Hematopoietic multipotent progenitor cell treated with erythropoietin and hydrocortisone succinate and interleukin-3 and kit ligand, for 15 days (in vitro differentiated cells): ENCODE measurements at regions not wholly inside any gene's neighbourhood (a gene's known extent, or its start where the extent isn't known, plus 50 kb on each side); places are given as distances from the start of the nearest gene placed in this dataset.
A peak's percentile ranks its signal among the peaks of the same experiment; 100 is the strongest.
"Not testable (repeated sequence)": the region's sequence is repeated elsewhere in the genome, so short reads cannot be mapped to it uniquely, and the experiment has no call there.

ENCODE experiments used
- DNase-seq: peaks from one replicate; pipeline ENCODE4 v3.0.0-alpha.2; 2015; ENCODE audit warnings: low spot score

DNA sequence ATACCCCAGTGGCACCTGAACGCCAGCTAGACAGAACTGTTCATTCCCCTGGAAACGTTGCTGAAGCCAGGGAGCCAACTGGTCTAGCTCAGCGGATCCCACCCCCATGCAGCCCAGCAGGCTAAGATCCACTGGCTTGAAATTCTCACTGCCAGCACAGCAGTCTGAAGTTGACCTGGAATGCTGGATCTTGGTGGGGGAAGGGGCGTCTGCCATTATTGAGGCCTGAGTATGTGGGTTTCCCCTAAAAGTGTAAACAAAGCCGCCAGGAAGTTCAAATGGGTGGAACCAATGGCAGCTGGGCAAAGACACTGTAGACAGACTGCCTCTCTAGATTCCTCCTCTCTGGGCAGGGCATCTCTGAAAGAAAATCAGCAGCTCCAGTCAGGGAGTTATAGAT, 213.0 kb downstream of the NKX6-1 start:
- DNase-seq: no peak

GRCh38 chr4:84279678-84280077, 219.4 kb downstream of the NKX6-1 start:
- no peak for DNase-seq

DNA sequence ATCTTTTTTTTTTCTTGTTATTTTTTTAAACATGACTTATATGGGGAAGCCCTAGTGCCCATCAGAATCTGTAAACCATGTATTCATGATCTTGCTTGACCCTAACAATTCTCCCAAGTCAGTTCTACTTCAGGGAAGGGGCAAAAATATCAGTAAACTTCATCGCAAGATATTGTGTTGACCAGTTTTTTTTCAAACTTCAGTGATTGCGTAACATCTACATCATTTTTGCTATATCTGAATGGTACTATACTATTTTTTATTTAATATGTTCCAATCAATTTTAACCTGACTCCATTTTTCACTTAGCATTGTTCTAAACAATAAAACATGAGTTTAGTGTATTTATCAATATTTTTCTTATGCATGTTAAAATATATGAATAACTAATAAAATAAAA, 221.2 kb downstream of the NKX6-1 start:
- DNase-seq: no peak

DNA sequence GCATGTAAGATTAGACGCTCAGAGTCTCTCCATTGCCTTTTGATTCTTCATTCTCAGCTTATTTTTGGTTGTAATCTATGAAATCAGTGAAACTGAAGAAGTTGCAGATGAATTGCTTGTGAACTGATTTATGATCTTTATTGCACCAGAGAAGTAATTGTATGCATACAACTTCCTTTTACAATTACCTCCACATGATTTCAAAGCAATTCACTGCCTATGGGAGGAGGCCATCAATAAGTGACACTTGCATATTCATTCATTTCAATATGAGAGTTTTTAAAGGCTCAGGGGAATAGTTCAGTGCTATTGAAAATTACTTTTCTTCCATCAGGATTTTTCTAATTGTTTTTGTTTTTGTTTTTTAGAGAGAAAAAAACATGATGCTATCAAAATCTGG, 222.3 kb downstream of the NKX6-1 start:
- DNase-seq: no peak

GRCh38 chr4:84269536-84270044, 229.5 kb downstream of the NKX6-1 start:
- no peak for DNase-seq

GRCh38 chr4:84264652-84265051, 234.4 kb downstream of the NKX6-1 start:
- DNase-seq: no peak

- no peak for DNase-seq
These were observed 235.7 kb downstream of the NKX6-1 start for GRCh38 chr4:84263415-84263814.

- no peak for DNase-seq
These were observed 238.6 kb downstream of the NKX6-1 start for GRCh38 chr4:84260495-84260894.

DNA sequence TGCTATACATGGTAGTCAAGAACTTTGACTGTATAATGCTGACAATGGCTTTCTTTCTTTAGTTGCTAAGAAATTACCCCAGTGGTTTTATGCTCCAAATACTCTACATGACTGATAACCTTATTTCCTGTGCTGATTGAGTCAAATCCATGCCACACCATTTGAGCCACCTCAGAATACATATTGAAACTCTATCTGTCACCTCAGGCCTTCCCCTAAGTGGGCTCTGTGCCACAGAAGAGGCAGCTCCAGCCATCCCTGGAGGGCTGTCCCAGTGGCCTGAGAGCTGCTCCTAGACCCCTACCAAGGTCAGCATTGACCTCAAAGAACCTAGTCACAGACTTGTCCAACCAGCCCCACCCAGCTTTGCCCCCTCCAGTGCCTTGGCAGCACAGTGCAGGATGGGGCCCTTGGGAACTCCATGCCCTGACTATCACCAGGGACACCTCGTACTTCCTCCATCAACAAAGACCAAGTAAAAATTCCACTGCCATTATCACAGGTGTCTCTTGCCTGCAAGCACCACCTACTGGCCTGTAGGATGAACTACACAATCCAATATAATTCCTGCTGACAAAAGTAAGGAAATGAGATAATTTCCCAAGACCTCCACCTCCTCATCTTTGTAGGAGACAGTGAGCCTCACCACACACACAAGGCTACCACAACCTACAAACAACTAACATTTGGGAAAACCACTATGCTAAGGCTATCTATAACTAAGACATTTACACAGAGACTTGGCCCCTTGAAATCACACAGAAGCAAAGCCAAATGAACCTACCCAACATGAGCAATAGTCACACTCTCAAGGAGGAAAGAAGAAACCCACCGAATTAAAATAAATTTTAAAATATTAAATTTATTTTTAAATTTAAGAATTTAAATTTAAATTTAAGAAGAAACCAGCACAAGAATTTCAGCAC, 239.9 kb downstream of the NKX6-1 start:
- DNase-seq: peak; percentile 19

- DNase-seq: no peak
These were observed 244.6 kb downstream of the NKX6-1 start for GRCh38 chr4:84254537-84254936.

DNA sequence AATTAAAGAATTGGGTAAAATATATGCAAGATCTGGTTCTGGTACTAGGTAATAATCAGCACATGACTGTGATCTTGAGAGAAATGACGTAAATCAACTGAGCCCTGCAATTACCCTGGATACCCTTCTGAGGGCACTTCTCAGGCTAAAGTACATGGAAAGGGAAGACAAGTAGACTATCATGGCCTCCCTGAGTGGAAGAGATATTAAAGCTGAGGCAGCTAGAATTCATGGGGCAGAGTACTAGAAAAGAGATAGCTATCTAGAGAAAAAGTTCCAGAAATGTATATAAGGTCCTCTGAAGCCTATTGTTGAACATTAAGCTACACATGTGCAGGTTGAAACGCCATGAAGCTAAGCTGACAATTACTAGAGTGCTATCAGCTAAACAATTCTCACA, 249.6 kb downstream of the NKX6-1 start:
- no peak for DNase-seq

GRCh38 chr4:84245042-84245441, 254.1 kb downstream of the NKX6-1 start:
- not testable (repeated sequence) for DNase-seq

DNA sequence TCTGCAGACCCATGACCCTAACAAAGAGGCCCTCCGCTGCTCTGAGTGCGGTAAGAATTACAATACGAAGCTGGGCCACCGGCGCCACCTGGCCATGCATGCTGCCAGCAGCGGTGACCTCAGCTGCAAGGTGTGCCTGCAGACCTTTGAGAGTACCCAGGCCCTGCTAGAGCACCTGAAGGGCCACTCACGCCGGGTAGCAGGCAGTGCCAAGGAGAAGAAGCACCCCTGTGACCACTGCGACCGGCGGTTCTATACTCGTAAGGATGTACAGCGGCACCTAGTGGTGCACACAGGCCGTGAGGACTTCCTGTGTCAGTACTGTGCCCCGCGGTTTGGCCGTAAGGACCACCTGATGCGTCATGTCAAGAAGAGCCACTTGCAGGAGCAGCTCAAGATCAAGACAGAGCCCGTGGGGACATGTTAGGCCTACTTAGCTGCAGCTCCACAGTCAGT, 254.7 kb downstream of the NKX6-1 start:
- not testable (repeated sequence) for DNase-seq

DNA sequence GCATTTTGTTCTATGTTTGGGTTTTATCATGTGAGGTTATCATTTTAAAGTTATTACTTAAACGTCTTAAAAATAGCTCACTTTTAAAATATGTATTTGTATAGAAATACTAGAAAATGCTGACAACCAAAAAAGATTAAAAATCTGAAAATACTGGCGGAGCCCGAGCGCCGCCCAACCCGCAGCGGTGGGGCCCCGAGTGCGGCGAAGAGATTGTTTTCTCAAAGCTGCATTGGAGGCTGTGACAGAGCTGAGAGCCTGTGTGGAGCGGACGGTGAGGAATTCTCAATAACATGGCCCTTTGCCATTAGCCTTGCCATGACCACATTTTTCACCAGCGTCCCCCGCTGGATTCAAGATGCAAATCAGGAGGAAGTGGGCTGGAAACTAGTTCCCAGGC, 255.4 kb downstream of the NKX6-1 start:
- DNase-seq: no peak

DNA sequence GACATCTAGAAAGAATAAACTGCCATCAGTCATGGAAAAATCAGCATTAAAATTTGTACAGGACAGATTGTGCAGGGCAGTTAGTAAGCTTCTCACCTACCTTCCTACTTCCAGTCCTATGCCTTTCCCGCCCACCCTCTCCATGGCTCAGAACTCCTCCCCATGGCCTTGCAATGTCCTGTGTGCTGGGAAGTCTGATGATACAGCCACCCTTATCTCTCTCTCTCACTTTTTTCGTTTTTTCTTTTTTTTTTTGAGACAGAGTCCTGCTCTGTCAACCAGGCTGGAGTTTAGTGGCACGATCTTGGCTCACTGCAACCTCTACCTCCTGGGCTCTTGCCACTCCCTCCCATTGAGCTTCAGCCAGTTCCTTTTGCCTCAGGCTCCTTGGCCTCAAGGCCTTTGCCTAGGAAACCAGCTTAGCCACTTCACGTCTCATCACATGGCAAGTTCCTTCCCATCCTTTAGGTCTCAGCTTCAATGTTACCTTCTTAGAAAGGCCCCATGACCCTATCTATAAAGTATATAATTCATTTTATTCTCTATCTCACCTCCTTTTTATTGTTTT, 259.7 kb downstream of the NKX6-1 start:
- no peak for DNase-seq

GRCh38 chr4:84238247-84239090, 260.6 kb downstream of the NKX6-1 start:
- DNase-seq: no peak

DNA sequence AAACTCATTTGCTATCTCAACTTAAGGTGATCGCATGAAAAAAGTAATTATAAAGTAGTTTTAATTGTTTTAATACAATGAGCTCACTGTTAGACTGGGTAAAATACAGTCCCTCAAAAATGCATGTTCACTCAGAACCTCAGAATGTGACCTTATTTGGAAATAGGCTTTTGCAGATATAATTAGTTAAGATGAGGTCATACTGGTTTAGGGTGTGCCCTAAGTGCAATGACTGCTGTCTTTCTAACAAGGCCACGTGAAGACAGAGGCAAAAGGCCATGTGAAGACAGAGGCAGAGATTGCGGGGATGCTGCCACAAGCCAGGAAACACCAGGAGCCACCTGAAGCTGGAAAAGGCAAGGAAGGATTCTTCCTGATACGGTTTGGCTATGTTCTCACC, 262.1 kb downstream of the NKX6-1 start:
- DNase-seq: no peak

DNA sequence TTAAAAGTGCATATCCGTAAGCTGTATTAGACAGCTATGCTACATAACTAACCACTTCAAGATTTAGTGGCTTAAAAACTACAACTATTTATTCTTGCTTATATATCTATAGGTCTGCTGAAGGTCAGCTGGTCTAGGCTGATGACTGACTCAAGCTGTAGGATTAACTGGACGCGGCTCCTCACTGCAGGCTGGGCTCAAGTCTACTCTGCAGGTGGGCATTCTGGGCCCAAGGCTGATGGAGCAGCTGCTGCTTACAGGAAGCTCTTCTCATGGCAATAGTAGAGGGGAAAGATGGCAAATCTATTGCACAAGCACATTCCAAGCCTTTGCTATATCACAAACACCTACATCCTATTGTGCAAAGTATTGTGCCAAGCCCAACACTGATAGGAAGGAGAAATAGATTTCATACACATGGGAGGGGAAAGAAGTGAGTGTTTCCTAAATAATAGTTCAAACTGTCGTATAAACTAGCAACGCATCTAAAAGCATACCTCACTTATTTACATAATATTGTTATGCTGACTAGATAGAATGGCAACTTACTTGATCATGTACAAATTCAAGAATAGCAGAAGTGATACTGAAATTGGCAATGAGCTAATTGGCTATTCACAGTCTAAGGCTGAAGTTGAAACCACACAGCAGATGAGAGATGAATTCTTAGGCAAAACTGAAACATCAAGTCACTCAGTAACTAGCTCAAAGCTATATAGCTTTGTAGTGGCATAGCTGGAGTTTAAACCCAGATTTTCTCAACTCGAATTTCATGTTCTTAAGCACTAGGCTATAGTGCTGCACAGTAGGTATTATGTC, 263.8 kb downstream of the NKX6-1 start:
- DNase-seq: no peak

- no peak for DNase-seq
These were observed 266.6 kb downstream of the NKX6-1 start for GRCh38 chr4:84232309-84233095.

DNA sequence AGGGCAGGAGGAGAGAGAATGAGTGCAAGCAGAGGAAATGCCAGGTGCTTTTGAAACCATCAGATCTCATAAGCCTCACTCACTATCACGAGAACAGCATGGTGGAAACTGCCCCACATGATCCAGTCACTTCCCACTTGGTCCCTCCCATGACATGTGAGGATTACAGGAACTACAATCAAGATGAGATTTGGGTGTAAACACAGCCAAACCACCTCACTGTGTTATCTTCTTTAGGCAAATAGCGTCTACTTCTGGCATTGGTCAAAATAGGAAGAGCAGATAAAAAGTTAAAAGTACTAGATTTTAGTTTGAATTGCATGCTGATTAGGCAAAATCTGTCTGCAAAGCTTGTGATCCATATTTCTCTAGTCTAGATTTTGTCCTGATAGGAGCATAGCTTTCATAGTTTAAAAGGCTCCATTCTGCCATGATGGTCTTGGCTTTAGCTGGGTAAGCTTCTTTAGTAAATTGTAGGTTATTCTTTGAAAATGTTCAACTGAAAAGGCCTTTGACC, 267.5 kb downstream of the NKX6-1 start:
- DNase-seq: no peak
